Nephron (organoid): ENCODE measurements at regions not wholly inside any gene's neighbourhood (a gene's known extent, or its start where the extent isn't known, plus 50 kb on each side); places are given as distances from the start of the nearest gene placed in this dataset.

Experiments used
- H3K27ac Mint-ChIP-seq, 3 experiments: 2 replicates each; pipeline ENCODE4 v1.8.0; 2020; ENCODE audit warnings: mixed read lengths in 3 of 3, mild to moderate bottlenecking in 2 of 3, moderate library complexity in 1 of 3
- H3K27me3 Mint-ChIP-seq: 2 replicates; pipeline ENCODE4 v1.8.0; 2021; ENCODE audit warnings: low read depth, mild to moderate bottlenecking, moderate library complexity, mixed read lengths
- H3K36me3 Mint-ChIP-seq: 2 replicates; pipeline ENCODE4 v1.8.0; 2020; ENCODE audit warnings: low read depth, mixed read lengths
- H3K4me1 Mint-ChIP-seq: 2 replicates; pipeline ENCODE4 v1.8.0; 2020; ENCODE audit warnings: mixed read lengths
- H3K4me3 Mint-ChIP-seq, 3 experiments: 2 replicates each; pipeline ENCODE4 v1.8.0; 2020; ENCODE audit warnings: mild to moderate bottlenecking in 3 of 3, mixed read lengths in 3 of 3, moderate library complexity in 2 of 3
- H3K9me3 Mint-ChIP-seq: 2 replicates; pipeline ENCODE4 v1.8.0; 2020; ENCODE audit warnings: mixed read lengths
- CTCF ChIP-seq, 3 experiments: fragments of 200-600 bp; sonication (generic); IDR thresholded peaks; one replicate each; pipeline ENCODE4 v1.5.0; 2021; ENCODE audit warnings: antibody characterized with exemption in 3 of 3; ENCODE audit not compliant: unreplicated experiment in 3 of 3

GRCh38 chr3:72690629-72691028 lies 157.6 kb downstream of the SHQ1 start:
- no peaks in the 10 kb centered on the region for H3K9me3 Mint-ChIP-seq
- H3K4me1 Mint-ChIP-seq: peaks cover 25% of the 10 kb centered on the region
- TF ChIP-seq CTCF (IDR thresholded peaks at IDR 0.05; ENCODE audit: unreplicated experiment in 3 of 3): no peak

GRCh38 chr3:72682936-72683452 lies 165.3 kb downstream of the SHQ1 start:
- Mint-ChIP-seq H3K4me3 (no peak overlapping the region), H3K27me3 (peaks cover 27% of the 10 kb centered on the region), H3K36me3 (no peaks in the 10 kb centered on the region), H3K27ac (no peak overlapping the region), H3K9me3 (peaks cover 2% of the 10 kb centered on the region), H3K4me1 (peaks cover 31% of the 10 kb centered on the region)
- no peak for TF ChIP-seq CTCF (IDR thresholded peaks at IDR 0.05; ENCODE audit: unreplicated experiment in 3 of 3)

More at GRCh38 chr3:72690629-72691028, 157.6 kb downstream of the SHQ1 start:
- Mint-ChIP-seq H3K4me3 (no peak overlapping the region), H3K27me3 (peaks cover 13% of the 10 kb centered on the region), H3K27ac (peak overlapping the region; percentile 32 to 61 (median 60)), H3K36me3 (no peaks in the 10 kb centered on the region)

- no peak for TF ChIP-seq CTCF (IDR thresholded peaks at IDR 0.05; ENCODE audit: unreplicated experiment in 3 of 3)
- H3K27me3 Mint-ChIP-seq: peaks cover 24% of the 10 kb centered on the region
- H3K4me3 Mint-ChIP-seq: no peak overlapping the region
- H3K36me3 Mint-ChIP-seq: no peaks in the 10 kb centered on the region
- H3K27ac Mint-ChIP-seq: no peak overlapping the region
- H3K4me1 Mint-ChIP-seq: peaks cover 33% of the 10 kb centered on the region
- peaks cover 5% of the 10 kb centered on the region for H3K9me3 Mint-ChIP-seq
Observed at GRCh38 chr3:72681598-72681997, 166.6 kb downstream of the SHQ1 start.

GRCh38 chr3:72680766-72681165 lies 167.5 kb downstream of the SHQ1 start:
- no peak for TF ChIP-seq CTCF (IDR thresholded peaks at IDR 0.05; ENCODE audit: unreplicated experiment in 3 of 3)
- Mint-ChIP-seq H3K9me3 (peaks cover 5% of the 10 kb centered on the region), H3K27me3 (peaks cover 24% of the 10 kb centered on the region), H3K4me1 (peaks cover 33% of the 10 kb centered on the region), H3K27ac (no peak overlapping the region), H3K4me3 (no peak overlapping the region), H3K36me3 (no peaks in the 10 kb centered on the region)

- Mint-ChIP-seq H3K9me3 (peaks cover 5% of the 10 kb centered on the region), H3K4me1 (peaks cover 28% of the 10 kb centered on the region), H3K36me3 (no peaks in the 10 kb centered on the region), H3K27me3 (peaks cover 19% of the 10 kb centered on the region), H3K4me3 (no peak overlapping the region), H3K27ac (no peak overlapping the region)
- no peak for TF ChIP-seq CTCF (IDR thresholded peaks at IDR 0.05; ENCODE audit: unreplicated experiment in 3 of 3)
Observed at GRCh38 chr3:72679540-72680198, 168.6 kb downstream of the SHQ1 start.

- Mint-ChIP-seq H3K4me3 (no peak overlapping the region), H3K9me3 (peaks cover 7% of the 10 kb centered on the region), H3K36me3 (no peaks in the 10 kb centered on the region), H3K27ac (peak overlapping the region in 1 of 3 experiments; percentile 6), H3K4me1 (peaks cover 28% of the 10 kb centered on the region), H3K27me3 (peaks cover 19% of the 10 kb centered on the region)
- no peak for TF ChIP-seq CTCF (IDR thresholded peaks at IDR 0.05; ENCODE audit: unreplicated experiment in 3 of 3)
Observed at GRCh38 chr3:72678867-72679266, 169.4 kb downstream of the SHQ1 start.
